T-helper 2 cell treated with Interferon-gamma antibody and Interleukin-4, amounts not matched to agents 5 μg/mL and 100 μg/mL, for 36 hours (primary cell): ENCODE measurements at regions not wholly inside any gene's neighbourhood (a gene's known extent, or its start where the extent isn't known, plus 50 kb on each side); places are given as distances from the start of the nearest gene placed in this dataset.

Experiments
- DNase-seq: peaks from one replicate; pipeline ENCODE4 v3.0.0; 2021; ENCODE audit warnings: low spot score
- H3K27ac Mint-ChIP-seq: one replicate; pipeline ENCODE4 v1.8.0; 2021; ENCODE audit warnings: mild to moderate bottlenecking, mixed read lengths
- H3K27me3 Mint-ChIP-seq: one replicate; pipeline ENCODE4 v1.8.0; 2021; ENCODE audit warnings: low read depth, mixed read lengths
- H3K36me3 Mint-ChIP-seq: one replicate; pipeline ENCODE4 v1.8.0; 2021; ENCODE audit warnings: low read depth, mixed read lengths
- H3K4me1 Mint-ChIP-seq: one replicate; pipeline ENCODE4 v1.8.0; 2021; ENCODE audit warnings: low read depth, mixed read lengths
- H3K4me3 Mint-ChIP-seq: one replicate; pipeline ENCODE4 v1.8.0; 2022; ENCODE audit warnings: mild to moderate bottlenecking, moderate library complexity, mixed read lengths
- H3K9me3 Mint-ChIP-seq: one replicate; pipeline ENCODE4 v1.8.0; 2021; ENCODE audit warnings: mixed read lengths

- Mint-ChIP-seq H3K27ac (no peak overlapping the region), H3K4me3 (no peak overlapping the region), H3K4me1 (peaks cover 18% of the 10 kb centered on the region), H3K27me3 (no peaks in the 10 kb centered on the region), H3K36me3 (no peaks in the 10 kb centered on the region), H3K9me3 (peaks cover 2% of the 10 kb centered on the region)
- no peak for DNase-seq
Measured at GRCh38 chr5:56508249-56508648, 275.1 kb upstream of the ANKRD55 start.

- Mint-ChIP-seq H3K4me1 (peaks cover 16% of the 10 kb centered on the region), H3K4me3 (no peak overlapping the region), H3K36me3 (no peaks in the 10 kb centered on the region), H3K27me3 (no peaks in the 10 kb centered on the region), H3K27ac (no peak overlapping the region), H3K9me3 (peaks cover 2% of the 10 kb centered on the region)
- no peak for DNase-seq
Measured at GRCh38 chr5:56507351-56507930, 274.3 kb upstream of the ANKRD55 start.

- DNase-seq = no peak
Measured at GRCh38 chr5:56506211-56506965, 273.3 kb upstream of the ANKRD55 start.

GRCh38 chr5:56503929-56504328 is 270.8 kb upstream of the ANKRD55 start:
- Mint-ChIP-seq H3K4me1 (peaks cover 27% of the 10 kb centered on the region), H3K27ac (no peak overlapping the region), H3K4me3 (no peak overlapping the region), H3K9me3 (peaks cover 2% of the 10 kb centered on the region), H3K36me3 (no peaks in the 10 kb centered on the region), H3K27me3 (no peaks in the 10 kb centered on the region)
- DNase-seq = no peak

More at GRCh38 chr5:56506211-56506965, 273.3 kb upstream of the ANKRD55 start:
- H3K4me3 Mint-ChIP-seq = no peak overlapping the region
- peaks cover 24% of the 10 kb centered on the region for H3K4me1 Mint-ChIP-seq
- H3K27me3 Mint-ChIP-seq = no peaks in the 10 kb centered on the region
- no peaks in the 10 kb centered on the region for H3K36me3 Mint-ChIP-seq
- peaks cover 2% of the 10 kb centered on the region for H3K9me3 Mint-ChIP-seq
- no peak overlapping the region for H3K27ac Mint-ChIP-seq

- Mint-ChIP-seq H3K4me1 (peaks cover 18% of the 10 kb centered on the region), H3K36me3 (no peaks in the 10 kb centered on the region), H3K4me3 (peak overlapping the region; percentile 58), H3K9me3 (peaks cover 2% of the 10 kb centered on the region), H3K27ac (peak overlapping the region; percentile 47), H3K27me3 (no peaks in the 10 kb centered on the region)
- no peak for DNase-seq
Measured at GRCh38 chr5:56501781-56502557, 268.8 kb upstream of the ANKRD55 start.

GRCh38 chr5:56499901-56500300 is 266.8 kb upstream of the ANKRD55 start:
- H3K4me3 Mint-ChIP-seq = no peak overlapping the region
- no peak overlapping the region for H3K27ac Mint-ChIP-seq
- DNase-seq = no peak
- no peaks in the 10 kb centered on the region for H3K27me3 Mint-ChIP-seq
- H3K4me1 Mint-ChIP-seq = peaks cover 26% of the 10 kb centered on the region
- peaks cover 2% of the 10 kb centered on the region for H3K9me3 Mint-ChIP-seq
- no peaks in the 10 kb centered on the region for H3K36me3 Mint-ChIP-seq

GRCh38 chr5:56499491-56499890 is 266.4 kb upstream of the ANKRD55 start:
- Mint-ChIP-seq H3K36me3 (no peaks in the 10 kb centered on the region), H3K27ac (no peak overlapping the region), H3K4me3 (no peak overlapping the region), H3K27me3 (no peaks in the 10 kb centered on the region), H3K9me3 (peaks cover 2% of the 10 kb centered on the region), H3K4me1 (peaks cover 26% of the 10 kb centered on the region)
- DNase-seq = no peak

GRCh38 chr5:56498759-56499395 is 265.7 kb upstream of the ANKRD55 start:
- Mint-ChIP-seq H3K27me3 (no peaks in the 10 kb centered on the region), H3K27ac (no peak overlapping the region), H3K4me1 (peaks cover 26% of the 10 kb centered on the region), H3K36me3 (no peaks in the 10 kb centered on the region), H3K9me3 (no peaks in the 10 kb centered on the region), H3K4me3 (no peak overlapping the region)
- DNase-seq = no peak

- H3K9me3 Mint-ChIP-seq = no peaks in the 10 kb centered on the region
- H3K27ac Mint-ChIP-seq = no peak overlapping the region
- H3K4me1 Mint-ChIP-seq = peaks cover 20% of the 10 kb centered on the region
- no peak overlapping the region for H3K4me3 Mint-ChIP-seq
- DNase-seq = no peak
- no peaks in the 10 kb centered on the region for H3K27me3 Mint-ChIP-seq
- no peaks in the 10 kb centered on the region for H3K36me3 Mint-ChIP-seq
Measured at GRCh38 chr5:56496581-56497063, 263.5 kb upstream of the ANKRD55 start.

GRCh38 chr5:56494300-56494731 is 261.2 kb upstream of the ANKRD55 start:
- no peak overlapping the region for H3K27ac Mint-ChIP-seq
- peaks cover 34% of the 10 kb centered on the region for H3K4me1 Mint-ChIP-seq
- no peaks in the 10 kb centered on the region for H3K9me3 Mint-ChIP-seq
- DNase-seq = no peak
- H3K36me3 Mint-ChIP-seq = no peaks in the 10 kb centered on the region
- no peak overlapping the region for H3K4me3 Mint-ChIP-seq
- H3K27me3 Mint-ChIP-seq = no peaks in the 10 kb centered on the region

- H3K27ac Mint-ChIP-seq = no peak overlapping the region
- H3K4me1 Mint-ChIP-seq = peaks cover 34% of the 10 kb centered on the region
- no peaks in the 10 kb centered on the region for H3K9me3 Mint-ChIP-seq
- no peaks in the 10 kb centered on the region for H3K27me3 Mint-ChIP-seq
- DNase-seq = no peak
- no peaks in the 10 kb centered on the region for H3K36me3 Mint-ChIP-seq
- H3K4me3 Mint-ChIP-seq = no peak overlapping the region
Measured at GRCh38 chr5:56493766-56494165, 260.6 kb upstream of the ANKRD55 start.

GRCh38 chr5:56493308-56493707 is 260.2 kb upstream of the ANKRD55 start:
- DNase-seq = no peak
- peaks cover 3% of the 10 kb centered on the region for H3K9me3 Mint-ChIP-seq
- H3K4me3 Mint-ChIP-seq = no peak overlapping the region
- no peaks in the 10 kb centered on the region for H3K27me3 Mint-ChIP-seq
- peaks cover 34% of the 10 kb centered on the region for H3K4me1 Mint-ChIP-seq
- H3K27ac Mint-ChIP-seq = no peak overlapping the region
- peaks cover under 1% of the 10 kb centered on the region for H3K36me3 Mint-ChIP-seq

- Mint-ChIP-seq H3K27me3 (no peaks in the 10 kb centered on the region), H3K9me3 (peaks cover 5% of the 10 kb centered on the region), H3K4me1 (peaks cover 34% of the 10 kb centered on the region), H3K36me3 (peaks cover 2% of the 10 kb centered on the region), H3K27ac (no peak overlapping the region), H3K4me3 (no peak overlapping the region)
- DNase-seq = no peak
Measured at GRCh38 chr5:56492812-56493211, 259.7 kb upstream of the ANKRD55 start.
